ENCODE measurements at regions not wholly inside any gene's neighbourhood (a gene's known extent, or its start where the extent isn't known, plus 50 kb on each side); places are given as distances from the start of the nearest gene placed in this dataset.
"Not testable (repeated sequence)": the region's sequence is repeated elsewhere in the genome, so short reads cannot be mapped to it uniquely, and the experiment has no call there.

DNA sequence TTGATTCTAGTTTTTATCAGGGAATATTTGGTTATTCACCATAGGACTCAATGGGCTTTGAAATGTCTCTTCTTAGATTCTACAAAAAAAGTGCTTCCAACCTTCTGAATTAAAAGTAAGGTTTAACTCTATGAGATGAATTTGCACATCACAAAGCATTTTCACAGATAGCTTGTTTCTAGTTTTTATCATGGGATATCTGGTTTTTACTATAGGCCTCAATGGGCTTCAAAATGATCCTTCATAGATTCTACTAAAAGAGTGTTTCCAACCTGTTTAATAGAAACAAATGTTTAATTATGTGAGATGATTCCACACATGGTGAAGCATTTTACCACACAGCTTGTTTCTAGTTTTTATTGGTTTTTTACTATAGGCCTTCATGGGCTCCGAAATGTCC is 560.7 kb downstream of the KCNJ18 start:
- DNase-seq (ENCODE audit: low spot score), result no peak

DNA sequence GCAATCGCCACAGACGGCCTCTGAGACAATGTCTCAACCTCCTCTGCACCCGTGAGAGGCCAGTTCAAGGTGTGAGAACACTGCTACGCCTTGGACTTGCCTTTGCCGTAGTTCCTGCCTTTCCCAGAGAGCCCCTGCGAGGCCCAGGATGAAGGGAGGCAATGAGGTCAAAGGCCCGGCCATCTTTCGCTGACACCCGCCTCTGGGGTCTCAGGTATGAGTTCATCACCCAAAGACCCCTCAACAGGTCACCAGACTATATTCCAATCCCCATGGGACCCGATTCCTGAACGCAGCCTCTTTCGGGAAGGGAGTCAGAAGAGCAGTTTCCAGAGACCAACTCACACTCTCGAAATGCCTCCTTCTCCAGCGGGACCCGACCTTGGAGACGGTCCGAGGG is 573.5 kb downstream of the KCNJ18 start:
- no peak for DNase-seq (ENCODE audit: low spot score)

GRCh38 chr17:22266231-22266630 is 573.9 kb downstream of the KCNJ18 start:
- DNase-seq (ENCODE audit: low spot score), result no peak

DNA sequence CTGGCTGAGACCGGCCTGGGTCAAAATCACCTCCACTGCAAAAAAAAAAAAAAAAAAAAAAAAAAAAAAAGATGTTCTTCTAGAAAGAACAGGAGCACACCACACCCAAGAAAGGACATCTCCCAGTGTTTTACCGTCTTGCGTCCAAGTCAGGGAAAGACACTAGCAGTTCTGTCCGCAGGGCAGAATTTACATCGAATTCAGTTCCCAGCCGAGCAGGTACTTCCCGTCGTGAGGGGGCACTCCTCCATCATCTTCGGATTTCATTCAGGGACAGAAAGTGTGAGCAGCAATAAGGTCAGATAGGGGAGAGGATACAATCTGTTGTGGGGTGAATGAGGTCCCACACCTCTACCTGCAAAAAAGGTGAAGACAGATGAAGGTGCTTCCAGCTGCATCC is 574.7 kb downstream of the KCNJ18 start:
- no peak for DNase-seq (ENCODE audit: low spot score)

- no peak for DNase-seq (ENCODE audit: low spot score)
Observed at GRCh38 chr17:22268214-22268911, 576.0 kb downstream of the KCNJ18 start.

GRCh38 chr17:22268912-22269220 is 576.5 kb downstream of the KCNJ18 start:
- DNase-seq (ENCODE audit: low spot score), result no peak

- DNase-seq (ENCODE audit: low spot score), result no peak
Observed at GRCh38 chr17:22270381-22270780, 578.1 kb downstream of the KCNJ18 start.

DNA sequence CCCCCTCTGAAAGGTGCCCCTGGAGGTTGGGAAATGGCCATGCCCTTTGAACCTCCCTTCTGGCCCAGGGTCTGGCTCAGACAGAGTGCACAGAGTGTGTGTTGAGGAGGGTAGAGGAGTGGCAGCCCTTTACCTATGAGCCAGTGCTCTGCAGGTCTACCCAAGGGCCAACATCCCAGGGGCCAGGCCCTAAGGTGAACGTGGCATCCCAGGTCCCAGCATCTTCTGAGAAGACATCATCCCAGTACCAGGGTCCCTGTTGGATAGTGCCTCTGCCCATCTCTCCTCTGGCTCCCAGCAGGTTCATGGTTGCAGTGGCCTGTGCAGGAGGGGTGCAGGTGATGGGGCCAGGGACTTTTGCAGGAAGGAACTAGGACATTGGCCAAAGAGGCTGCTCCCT is 578.5 kb downstream of the KCNJ18 start:
- not testable (repeated sequence) for DNase-seq (ENCODE audit: low spot score)

DNA sequence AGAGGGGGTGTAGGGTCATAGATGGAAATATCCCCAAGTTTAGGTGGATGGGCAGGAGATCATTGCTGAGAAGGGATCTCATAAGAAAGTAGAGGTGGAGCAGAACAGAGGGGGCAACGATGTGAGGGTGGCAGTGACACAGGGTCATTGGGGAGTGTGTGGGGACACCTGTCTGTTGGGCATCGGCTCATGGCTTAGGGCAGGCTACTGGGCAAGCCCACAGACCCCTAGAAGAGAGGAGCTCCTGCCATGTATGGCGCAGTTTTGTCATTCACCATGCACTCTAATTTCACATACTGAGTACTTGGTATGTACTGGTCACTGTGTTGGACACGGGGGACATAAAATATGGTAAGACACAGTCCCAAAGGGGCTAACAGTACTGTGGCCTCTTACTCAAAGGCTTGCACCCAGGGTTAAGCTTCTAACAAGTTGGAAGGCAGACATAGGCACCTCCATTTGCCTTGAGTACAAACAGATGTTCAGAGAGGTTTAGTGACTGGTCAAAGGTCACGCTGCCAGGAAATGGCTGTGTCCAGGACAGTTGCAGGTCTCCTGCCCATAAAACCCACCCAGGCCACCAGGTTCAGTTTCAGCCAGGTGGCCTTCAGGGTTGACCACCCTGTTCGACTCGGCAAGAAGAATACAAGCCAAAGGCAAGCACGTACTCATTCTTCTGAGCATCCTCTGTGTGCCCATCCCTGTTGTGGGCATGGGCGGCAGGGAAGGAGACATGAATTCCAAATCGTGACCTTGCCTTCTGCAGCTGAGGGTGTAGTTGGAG is 580.2 kb downstream of the KCNJ18 start:
- DNase-seq (ENCODE audit: low spot score), result no peak

GRCh38 chr17:22273308-22273707 is 581.0 kb downstream of the KCNJ18 start:
- DNase-seq (ENCODE audit: low spot score), result no peak

- no peak for DNase-seq (ENCODE audit: low spot score)
Observed at GRCh38 chr17:22277595-22277994, 585.3 kb downstream of the KCNJ18 start.

DNA sequence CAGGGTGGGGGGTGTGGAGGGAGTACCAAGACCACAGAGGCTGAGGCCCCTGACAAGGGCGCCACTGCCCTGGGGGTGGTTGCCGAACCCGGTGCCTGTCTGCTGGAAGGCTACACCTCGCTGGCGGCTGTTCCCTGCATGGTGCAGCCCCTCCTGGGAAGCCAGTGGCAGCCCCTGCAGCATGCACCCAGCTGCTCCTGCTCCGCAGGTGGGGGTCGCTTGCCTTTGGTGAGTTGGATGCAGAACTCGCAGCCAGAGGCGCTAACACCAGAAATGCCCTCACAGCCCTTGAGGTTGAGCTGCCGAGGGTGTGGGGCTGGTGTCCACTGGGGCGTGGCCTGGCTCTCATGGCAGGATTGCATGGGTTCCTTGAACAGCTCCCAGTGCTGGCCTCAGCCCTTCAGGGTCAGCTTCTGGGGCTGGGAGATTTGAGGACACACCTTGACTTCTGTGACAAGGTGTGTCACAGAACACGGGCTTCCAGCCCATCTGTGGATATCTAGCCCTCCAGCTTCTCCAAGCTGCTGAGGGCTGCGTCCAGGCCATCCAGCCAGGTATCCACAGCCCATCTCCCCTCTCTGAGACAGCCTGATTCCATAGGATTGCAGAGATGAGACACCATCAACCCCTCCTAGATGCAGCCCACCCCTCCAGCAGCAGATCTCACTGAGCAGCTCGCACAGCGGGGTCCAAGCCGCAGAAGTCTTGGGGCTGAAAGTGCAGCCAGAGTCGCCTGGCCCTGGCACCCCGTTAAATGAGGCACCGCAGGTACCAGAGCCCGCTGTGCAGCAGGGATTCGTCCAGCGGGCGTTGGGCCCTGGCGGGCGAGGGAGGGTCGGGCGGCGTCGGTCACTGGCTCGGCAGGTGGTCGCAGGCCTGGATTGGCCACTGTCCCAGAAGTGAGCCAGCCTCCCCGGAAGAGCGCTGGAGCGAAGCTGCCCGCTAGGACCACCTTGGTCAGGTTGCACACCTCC is 586.3 kb downstream of the KCNJ18 start:
- DNase-seq (ENCODE audit: low spot score), result no peak

GRCh38 chr17:22286337-22287041 is 594.2 kb downstream of the KCNJ18 start:
- DNase-seq (ENCODE audit: low spot score), result no peak

DNA sequence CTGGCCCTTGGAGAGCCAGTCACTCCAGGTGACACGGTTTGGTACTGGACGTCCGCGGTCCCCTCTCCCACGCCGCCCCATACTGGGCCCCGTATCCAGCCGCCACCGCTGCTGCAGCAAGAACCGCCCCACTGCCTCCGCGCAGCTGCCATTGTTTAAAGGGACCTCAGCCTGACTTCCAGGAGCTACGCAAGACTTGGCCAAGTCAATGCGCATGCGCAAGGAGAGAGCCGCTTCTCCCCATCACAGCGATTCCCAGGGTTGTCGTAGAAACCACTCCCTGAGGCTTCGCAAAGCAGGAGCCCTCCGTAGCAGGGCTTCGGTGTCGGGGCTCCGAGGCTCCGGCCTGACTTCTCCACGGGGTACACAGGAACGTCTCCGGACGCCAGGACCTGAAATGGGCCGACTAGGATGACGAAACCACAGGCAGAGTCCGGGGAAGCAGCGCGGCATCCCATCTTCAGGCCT is 606.2 kb downstream of the KCNJ18 start:
- DNase-seq (ENCODE audit: low spot score), result not testable (repeated sequence)

- DNase-seq (ENCODE audit: low spot score), result no peak
Observed at GRCh38 chr17:22300177-22300576, 607.9 kb downstream of the KCNJ18 start.

GRCh38 chr17:22300731-22301352 is 608.5 kb downstream of the KCNJ18 start:
- DNase-seq (ENCODE audit: low spot score), result no peak

DNA sequence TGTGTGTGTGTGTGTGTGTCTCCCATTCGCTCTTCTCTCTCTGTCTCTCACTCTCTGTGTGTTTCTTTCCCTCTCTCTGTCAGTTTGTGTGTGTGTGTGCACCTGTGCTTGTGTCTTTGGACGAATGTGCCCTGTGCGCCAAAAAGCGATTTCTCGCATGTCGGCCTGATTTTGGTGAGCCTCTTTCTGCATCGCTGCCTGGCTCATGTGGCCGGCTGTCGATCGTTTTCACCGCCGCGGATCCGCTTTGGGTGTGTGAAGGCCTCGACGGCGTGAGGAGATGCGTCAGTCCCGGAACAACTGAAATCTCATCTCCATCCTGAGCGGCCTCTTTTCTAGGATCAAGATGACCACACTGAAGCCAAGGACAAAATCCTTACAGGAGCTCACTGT is 609.0 kb downstream of the KCNJ18 start:
- DNase-seq (ENCODE audit: low spot score), result no peak

DNA sequence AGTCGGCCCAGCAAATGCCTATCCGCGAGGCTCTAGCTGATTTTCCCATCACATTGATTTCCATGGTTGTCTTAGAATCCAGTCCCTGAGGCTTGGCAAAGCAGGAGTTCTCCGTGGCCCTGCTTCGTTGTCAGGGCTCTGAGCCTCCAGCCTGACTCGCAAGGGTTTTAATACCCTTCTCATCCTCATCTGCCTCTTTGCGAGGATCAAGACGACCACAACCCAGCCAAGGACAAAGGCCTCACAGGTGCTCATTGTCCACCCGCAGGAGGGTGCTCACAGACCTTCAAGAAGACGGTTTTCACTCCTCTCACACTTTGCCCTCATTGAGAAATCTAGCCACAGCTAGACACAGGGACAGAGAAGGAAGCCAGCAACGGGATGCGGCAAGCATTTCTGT is 610.8 kb downstream of the KCNJ18 start:
- no peak for DNase-seq (ENCODE audit: low spot score)

DNA sequence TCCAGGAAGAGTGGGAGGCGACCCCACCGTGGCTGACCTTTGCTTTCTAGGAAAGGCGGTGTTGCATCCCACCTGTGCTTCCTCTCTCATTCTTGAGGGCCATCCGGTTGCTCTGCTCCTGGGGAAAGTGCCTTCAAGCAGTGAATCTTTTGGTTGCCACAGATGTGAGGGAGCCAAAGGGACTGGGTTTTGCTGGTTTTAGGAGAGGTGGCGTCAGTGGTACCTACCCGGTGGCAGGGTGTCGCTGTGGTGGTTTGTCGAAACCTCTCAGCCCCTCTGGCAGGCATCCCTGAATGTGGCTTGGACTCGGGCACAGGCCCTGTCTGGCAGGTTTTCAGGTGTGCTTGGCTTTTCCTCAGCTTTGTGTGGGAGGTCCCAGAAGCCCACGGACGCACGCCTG is 611.5 kb downstream of the KCNJ18 start:
- DNase-seq (ENCODE audit: low spot score), result no peak

DNA sequence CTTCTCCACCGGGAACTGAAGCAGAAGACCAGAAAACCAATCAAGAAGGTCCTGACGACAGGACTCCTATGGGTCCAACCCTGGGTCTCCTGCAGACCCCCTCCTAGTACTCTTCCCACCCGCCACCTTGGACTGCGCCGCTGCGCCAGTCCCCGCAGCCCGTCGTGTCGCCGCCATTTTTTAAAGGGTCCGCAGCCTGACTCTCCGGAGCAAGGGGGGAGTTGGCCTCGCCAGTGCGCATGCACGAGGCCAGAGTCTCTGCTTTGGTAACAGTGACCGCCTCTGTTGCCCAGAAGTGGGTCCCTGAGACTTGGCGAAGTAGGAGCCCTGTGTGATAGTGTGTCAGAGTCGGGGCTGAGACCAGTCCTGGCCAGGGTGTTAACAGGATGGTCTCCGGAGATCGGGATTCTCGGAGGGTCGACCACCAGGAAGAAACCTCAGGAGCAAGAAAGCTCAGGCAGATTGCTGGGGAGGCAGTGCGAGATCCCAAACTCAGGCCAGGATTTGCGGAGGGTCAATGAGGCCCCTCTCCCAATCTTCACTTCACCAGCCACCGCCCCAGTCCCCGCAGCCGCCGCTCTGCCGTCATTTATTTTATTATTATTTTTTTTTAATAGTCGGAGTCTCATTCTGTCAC is 612.5 kb downstream of the KCNJ18 start:
- no peak for DNase-seq (ENCODE audit: low spot score)
